ENCODE measurements at regions not wholly inside any gene's neighbourhood (a gene's known extent, or its start where the extent isn't known, plus 50 kb on each side); places are given as distances from the start of the nearest gene placed in this dataset.

GRCh38 chr17:71192039-71192555, 928.7 kb upstream of the SOX9 start:
- CTCF ChIA-PET: no interaction called here
- H3K4me3 ChIP-seq: no peak overlapping the region
- no peaks in the 10 kb centered on the region for H4K20me1 ChIP-seq (ENCODE audit: insufficient read depth)
- H3K4me2 ChIP-seq: no peak overlapping the region
- POLR2A ChIA-PET (ENCODE audit: unreplicated experiment): no interaction called here
- no peaks in the 10 kb centered on the region for H3K79me2 ChIP-seq (ENCODE audit: low read depth)
- intact Hi-C loops (cut with micrococcal nuclease; ENCODE audit: unreplicated experiment): no loop called here
- H2AFZ ChIP-seq: no peak overlapping the region
- H3K4me1 ChIP-seq (replicated peaks; ENCODE audit: insufficient read depth): peaks cover 25% of the 10 kb centered on the region
- no peaks in the 10 kb centered on the region for H3K9me2 ChIP-seq (ENCODE audit: insufficient read depth)
- no peak for TF ChIP-seq CTCF (conservative IDR thresholded peaks at IDR 0.05)
- TF ChIP-seq EZH2 (IDR thresholded peaks at IDR 0.05; ENCODE audit: low read depth): no peak
- BruUV-seq (replicated peaks): no TSS peak
- H3K27me3 ChIP-seq (ENCODE audit: insufficient read depth, low read depth): no peaks in the 10 kb centered on the region
- H3K27ac ChIP-seq: no peak overlapping the region
- DNase-seq: no peak
- H3K9me3 ChIP-seq (ENCODE audit: insufficient read depth, low read depth): peaks cover 3% of the 10 kb centered on the region
- no peaks in the 10 kb centered on the region for H3K36me3 ChIP-seq (ENCODE audit: low read depth)
- peaks cover 26% of the 10 kb centered on the region for H3F3A ChIP-seq (ENCODE audit: insufficient read depth, low read depth)

GRCh38 chr17:71192848-71193247, 928.0 kb upstream of the SOX9 start:
- no peak overlapping the region for H3K4me2 ChIP-seq
- H3K79me2 ChIP-seq (ENCODE audit: low read depth): no peaks in the 10 kb centered on the region
- H3K36me3 ChIP-seq (ENCODE audit: low read depth): no peaks in the 10 kb centered on the region
- H3K4me3 ChIP-seq: no peak overlapping the region
- H4K20me1 ChIP-seq (ENCODE audit: insufficient read depth): no peaks in the 10 kb centered on the region
- intact Hi-C loops (cut with micrococcal nuclease; ENCODE audit: unreplicated experiment): no loop called here
- H3K4me1 ChIP-seq (replicated peaks; ENCODE audit: insufficient read depth): peaks cover 23% of the 10 kb centered on the region
- H3K9me2 ChIP-seq (ENCODE audit: insufficient read depth): no peaks in the 10 kb centered on the region
- H3K27me3 ChIP-seq (ENCODE audit: insufficient read depth, low read depth): no peaks in the 10 kb centered on the region
- no peak for TF ChIP-seq CTCF (conservative IDR thresholded peaks at IDR 0.05)
- TF ChIP-seq EZH2 (IDR thresholded peaks at IDR 0.05; ENCODE audit: low read depth): no peak
- peaks cover 3% of the 10 kb centered on the region for H3K9me3 ChIP-seq (ENCODE audit: insufficient read depth, low read depth)
- ChIA-PET CTCF (no interaction called here), POLR2A (ENCODE audit: unreplicated experiment) (no interaction called here)
- H3K27ac ChIP-seq: no peak overlapping the region
- peaks cover 26% of the 10 kb centered on the region for H3F3A ChIP-seq (ENCODE audit: insufficient read depth, low read depth)
- no TSS peak for BruUV-seq (replicated peaks)
- H2AFZ ChIP-seq: no peak overlapping the region
- DNase-seq: no peak

GRCh38 chr17:71200597-71200996, 920.2 kb upstream of the SOX9 start:
- Histone ChIP-seq H3K9me3 (ENCODE audit: insufficient read depth, low read depth) (no peaks in the 10 kb centered on the region), H3K79me2 (ENCODE audit: low read depth) (no peaks in the 10 kb centered on the region), H3K4me1 (replicated peaks; ENCODE audit: insufficient read depth) (no peaks in the 10 kb centered on the region), H3K4me2 (no peak overlapping the region), H2AFZ (peak overlapping the region; percentile 60), H3K4me3 (no peak overlapping the region), H4K20me1 (ENCODE audit: insufficient read depth) (no peaks in the 10 kb centered on the region), H3K27ac (no peak overlapping the region), H3F3A (ENCODE audit: insufficient read depth, low read depth) (no peaks in the 10 kb centered on the region), H3K36me3 (ENCODE audit: low read depth) (no peaks in the 10 kb centered on the region), H3K9me2 (ENCODE audit: insufficient read depth) (0 out of 2 replicates have a peak, but pooled peaks cover 6% of the 10 kb centered on the region), H3K27me3 (ENCODE audit: insufficient read depth, low read depth) (no peaks in the 10 kb centered on the region)
- DNase-seq: no peak
- intact Hi-C loops (cut with micrococcal nuclease; ENCODE audit: unreplicated experiment): no loop called here
- POLR2A ChIA-PET (ENCODE audit: unreplicated experiment): no interaction called here
- BruUV-seq (replicated peaks): no TSS peak
- CTCF ChIA-PET: interaction anchor here (0.6 kb wide), 1 partner anchor 277 kb away, joined by 5 read pairs; no protein-coding TSS in a partner anchor
- TF ChIP-seq CTCF (conservative IDR thresholded peaks at IDR 0.05) (no peak), EZH2 (IDR thresholded peaks at IDR 0.05; ENCODE audit: low read depth) (no peak)

All from PC-9 (cell line).